ENCODE measurements at regions not wholly inside any gene's neighbourhood (a gene's known extent, or its start where the extent isn't known, plus 50 kb on each side); places are given as distances from the start of the nearest gene placed in this dataset.

- TF ChIP-seq, protein P1, sequence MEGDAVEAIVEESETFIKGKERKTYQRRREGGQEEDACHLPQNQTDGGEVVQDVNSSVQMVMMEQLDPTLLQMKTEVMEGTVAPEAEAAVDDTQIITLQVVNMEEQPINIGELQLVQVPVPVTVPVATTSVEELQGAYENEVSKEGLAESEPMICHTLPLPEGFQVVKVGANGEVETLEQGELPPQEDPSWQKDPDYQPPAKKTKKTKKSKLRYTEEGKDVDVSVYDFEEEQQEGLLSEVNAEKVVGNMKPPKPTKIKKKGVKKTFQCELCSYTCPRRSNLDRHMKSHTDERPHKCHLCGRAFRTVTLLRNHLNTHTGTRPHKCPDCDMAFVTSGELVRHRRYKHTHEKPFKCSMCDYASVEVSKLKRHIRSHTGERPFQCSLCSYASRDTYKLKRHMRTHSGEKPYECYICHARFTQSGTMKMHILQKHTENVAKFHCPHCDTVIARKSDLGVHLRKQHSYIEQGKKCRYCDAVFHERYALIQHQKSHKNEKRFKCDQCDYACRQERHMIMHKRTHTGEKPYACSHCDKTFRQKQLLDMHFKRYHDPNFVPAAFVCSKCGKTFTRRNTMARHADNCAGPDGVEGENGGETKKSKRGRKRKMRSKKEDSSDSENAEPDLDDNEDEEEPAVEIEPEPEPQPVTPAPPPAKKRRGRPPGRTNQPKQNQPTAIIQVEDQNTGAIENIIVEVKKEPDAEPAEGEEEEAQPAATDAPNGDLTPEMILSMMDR (IDR thresholded peaks at IDR 0.05; ENCODE audit: unreplicated experiment) = no peak
- H3K9me3 Mint-ChIP-seq (ENCODE audit: low read depth) = peaks cover 3% of the 10 kb centered on the region
- H3K27ac Mint-ChIP-seq = no peak overlapping the region
- peaks cover 3% of the 10 kb centered on the region for H3K4me1 Mint-ChIP-seq (ENCODE audit: low read depth)
- no peak for DNase-seq (ENCODE audit: low spot score, unreplicated experiment)
- no peaks in the 10 kb centered on the region for H3K36me3 Mint-ChIP-seq (ENCODE audit: insufficient read depth)
- H3K27me3 Mint-ChIP-seq = peaks cover 24% of the 10 kb centered on the region
- no peak overlapping the region for H3K4me3 Mint-ChIP-seq (ENCODE audit: low read depth)
Observed at GRCh38 chr12:18953505-18953904, 176.0 kb upstream of the PLEKHA5 start.

GRCh38 chr12:18955594-18955993, 173.9 kb upstream of the PLEKHA5 start:
- Mint-ChIP-seq H3K27ac (no peak overlapping the region), H3K4me3 (ENCODE audit: low read depth) (no peak overlapping the region), H3K4me1 (ENCODE audit: low read depth) (peaks cover 3% of the 10 kb centered on the region), H3K9me3 (ENCODE audit: low read depth) (peaks cover 12% of the 10 kb centered on the region), H3K27me3 (peaks cover 24% of the 10 kb centered on the region), H3K36me3 (ENCODE audit: insufficient read depth) (no peaks in the 10 kb centered on the region)
- DNase-seq (ENCODE audit: low spot score, unreplicated experiment) = no peak
- TF ChIP-seq, protein P1 (IDR thresholded peaks at IDR 0.05; ENCODE audit: unreplicated experiment) = no peak

- Mint-ChIP-seq H3K27me3 (no peaks in the 10 kb centered on the region), H3K9me3 (ENCODE audit: low read depth) (peaks cover 13% of the 10 kb centered on the region), H3K27ac (no peak overlapping the region), H3K36me3 (ENCODE audit: insufficient read depth) (no peaks in the 10 kb centered on the region), H3K4me1 (ENCODE audit: low read depth) (peaks cover 29% of the 10 kb centered on the region), H3K4me3 (ENCODE audit: low read depth) (no peak overlapping the region)
- TF ChIP-seq, protein P1 (IDR thresholded peaks at IDR 0.05; ENCODE audit: unreplicated experiment) = no peak
- DNase-seq (ENCODE audit: low spot score, unreplicated experiment) = no peak
Observed at GRCh38 chr12:18965203-18965602, 164.3 kb upstream of the PLEKHA5 start.

DNA sequence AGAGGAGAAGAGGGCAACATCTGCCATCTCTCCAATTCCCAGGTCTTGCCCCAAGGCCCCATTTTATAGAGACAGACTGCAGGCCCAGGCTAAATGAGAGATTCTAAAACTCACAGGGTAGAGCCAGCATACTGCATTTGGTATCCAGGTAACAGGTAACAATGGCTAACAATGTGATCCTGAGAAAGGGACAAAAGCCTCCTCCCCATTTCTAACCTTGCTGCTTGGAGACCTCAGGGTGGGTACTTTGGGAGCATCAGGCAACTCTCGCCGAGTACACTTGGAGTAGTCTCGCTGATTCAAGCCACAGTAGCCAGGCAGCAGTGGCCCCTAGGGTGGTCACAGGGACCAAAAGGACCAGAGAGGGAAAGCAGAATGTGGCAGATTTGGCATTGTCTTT, 162.6 kb upstream of the PLEKHA5 start:
- peaks cover 6% of the 10 kb centered on the region for H3K9me3 Mint-ChIP-seq (ENCODE audit: low read depth)
- TF ChIP-seq, protein P1 (IDR thresholded peaks at IDR 0.05; ENCODE audit: unreplicated experiment) = no peak
- no peaks in the 10 kb centered on the region for H3K27me3 Mint-ChIP-seq
- H3K4me3 Mint-ChIP-seq (ENCODE audit: low read depth) = no peak overlapping the region
- no peaks in the 10 kb centered on the region for H3K36me3 Mint-ChIP-seq (ENCODE audit: insufficient read depth)
- no peak for DNase-seq (ENCODE audit: low spot score, unreplicated experiment)
- no peak overlapping the region for H3K27ac Mint-ChIP-seq
- H3K4me1 Mint-ChIP-seq (ENCODE audit: low read depth) = peaks cover 30% of the 10 kb centered on the region

DNA sequence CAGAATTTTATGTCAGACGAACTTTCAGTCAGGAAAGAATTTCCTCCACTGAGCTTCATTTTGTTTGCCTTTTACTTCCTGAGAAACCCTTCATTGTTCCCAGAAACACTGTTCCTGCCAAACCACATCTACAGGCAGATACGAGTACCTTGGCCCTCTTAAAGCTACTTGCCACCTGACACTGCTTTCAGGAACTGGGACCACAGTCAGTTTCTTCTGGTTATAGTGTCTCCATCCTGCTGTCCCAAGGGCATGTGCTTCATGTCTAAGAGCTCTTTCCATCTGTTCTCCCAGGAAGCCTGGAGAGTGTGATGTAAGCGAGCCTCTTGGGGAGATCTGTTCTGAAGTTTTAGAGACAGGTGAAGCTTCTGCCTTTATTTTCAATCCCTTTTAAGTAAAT, 161.7 kb upstream of the PLEKHA5 start:
- Mint-ChIP-seq H3K36me3 (ENCODE audit: insufficient read depth) (no peaks in the 10 kb centered on the region), H3K4me3 (ENCODE audit: low read depth) (no peak overlapping the region), H3K27ac (no peak overlapping the region), H3K4me1 (ENCODE audit: low read depth) (peaks cover 30% of the 10 kb centered on the region), H3K9me3 (ENCODE audit: low read depth) (peaks cover 5% of the 10 kb centered on the region), H3K27me3 (no peaks in the 10 kb centered on the region)
- no peak for DNase-seq (ENCODE audit: low spot score, unreplicated experiment)
- TF ChIP-seq, protein P1 (IDR thresholded peaks at IDR 0.05; ENCODE audit: unreplicated experiment) = no peak
